ENCODE measurements at regions not wholly inside any gene's neighbourhood (a gene's known extent, or its start where the extent isn't known, plus 50 kb on each side); places are given as distances from the start of the nearest gene placed in this dataset.

DNA sequence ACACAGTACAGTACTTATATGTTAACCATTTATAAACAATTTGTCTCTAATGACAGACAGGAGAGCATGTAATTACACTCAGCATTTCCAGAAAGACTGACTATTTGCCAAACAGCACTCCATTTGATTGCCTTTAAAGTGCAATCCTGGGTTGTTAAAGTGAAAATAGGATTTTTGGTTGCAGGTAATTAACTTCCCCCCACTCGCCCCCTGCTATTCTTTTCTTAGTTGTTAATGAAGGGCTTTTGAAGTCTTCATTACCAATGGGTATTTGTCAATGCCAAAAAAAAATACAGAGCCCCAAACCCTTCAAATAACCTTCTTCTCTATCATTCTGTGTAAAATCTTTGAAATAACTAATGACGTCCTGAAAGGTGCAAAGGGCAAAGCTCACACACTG lies 825.6 kb downstream of the STPG2 start:
- TF ChIP-seq, protein P1, sequence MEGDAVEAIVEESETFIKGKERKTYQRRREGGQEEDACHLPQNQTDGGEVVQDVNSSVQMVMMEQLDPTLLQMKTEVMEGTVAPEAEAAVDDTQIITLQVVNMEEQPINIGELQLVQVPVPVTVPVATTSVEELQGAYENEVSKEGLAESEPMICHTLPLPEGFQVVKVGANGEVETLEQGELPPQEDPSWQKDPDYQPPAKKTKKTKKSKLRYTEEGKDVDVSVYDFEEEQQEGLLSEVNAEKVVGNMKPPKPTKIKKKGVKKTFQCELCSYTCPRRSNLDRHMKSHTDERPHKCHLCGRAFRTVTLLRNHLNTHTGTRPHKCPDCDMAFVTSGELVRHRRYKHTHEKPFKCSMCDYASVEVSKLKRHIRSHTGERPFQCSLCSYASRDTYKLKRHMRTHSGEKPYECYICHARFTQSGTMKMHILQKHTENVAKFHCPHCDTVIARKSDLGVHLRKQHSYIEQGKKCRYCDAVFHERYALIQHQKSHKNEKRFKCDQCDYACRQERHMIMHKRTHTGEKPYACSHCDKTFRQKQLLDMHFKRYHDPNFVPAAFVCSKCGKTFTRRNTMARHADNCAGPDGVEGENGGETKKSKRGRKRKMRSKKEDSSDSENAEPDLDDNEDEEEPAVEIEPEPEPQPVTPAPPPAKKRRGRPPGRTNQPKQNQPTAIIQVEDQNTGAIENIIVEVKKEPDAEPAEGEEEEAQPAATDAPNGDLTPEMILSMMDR (conservative IDR thresholded peaks at IDR 0.05; ENCODE audit: low read length) = no peak
- no peak for TF ChIP-seq EZH2phosphoT487 (IDR thresholded peaks at IDR 0.05; ENCODE audit: borderline replicate concordance, low read depth, low read length)

Measured in OCI-LY7 (cell line).